ENCODE measurements at regions not wholly inside any gene's neighbourhood (a gene's known extent, or its start where the extent isn't known, plus 50 kb on each side); places are given as distances from the start of the nearest gene placed in this dataset.

DNA sequence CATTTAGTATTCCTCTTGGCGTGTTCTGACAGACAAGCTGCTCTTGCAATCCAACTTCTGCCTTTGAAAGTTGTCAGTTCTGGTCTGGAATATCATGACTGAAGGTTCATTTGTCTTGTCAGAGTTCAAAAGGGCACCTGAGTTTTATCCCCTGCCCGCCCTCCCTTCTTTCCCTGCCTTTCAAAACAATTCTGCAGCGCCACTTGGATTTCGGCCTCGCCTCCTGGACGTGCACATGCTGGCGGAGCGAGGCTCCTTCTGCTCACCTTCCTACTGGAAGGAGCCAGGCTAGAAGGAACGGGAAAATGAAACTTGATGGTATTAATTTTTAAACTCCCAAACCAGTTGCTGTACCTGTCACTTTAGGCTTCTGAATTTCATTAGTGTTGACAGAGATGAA, 55.7 kb upstream of the HDGFL1 start:
- Histone ChIP-seq H2BK12ac (ENCODE audit: insufficient read length, low read depth, low read length) (no peak overlapping the region), H3K9me3 (ENCODE audit: control insufficient read depth, low read depth, low read length) (no peaks in the 10 kb centered on the region), H2AK5ac (ENCODE audit: insufficient read length, low read length) (no peak overlapping the region), H2BK20ac (ENCODE audit: low read depth, low read length, poor library complexity, severe bottlenecking) (no peak overlapping the region), H3K79me1 (ENCODE audit: insufficient read depth, low read depth, low read length, poor library complexity, severe bottlenecking) (no peaks in the 10 kb centered on the region), H4K5ac (ENCODE audit: insufficient read length, low read depth, low read length) (no peak overlapping the region), H4K8ac (replicated peaks; ENCODE audit: insufficient read length, low read depth, low read length) (no peak overlapping the region), H4K20me1 (ENCODE audit: control insufficient read depth, insufficient read depth, insufficient read length) (no peaks in the 10 kb centered on the region), H3K27me3 (ENCODE audit: insufficient read depth, low read length) (no peaks in the 10 kb centered on the region), H2BK15ac (ENCODE audit: low read depth, low read length) (no peak overlapping the region), H3T11ph (ENCODE audit: low read length) (no peak overlapping the region), H3K27ac (ENCODE audit: insufficient read length, low read depth, low read length) (no peak overlapping the region), H3K79me2 (ENCODE audit: insufficient read depth, low read length) (no peaks in the 10 kb centered on the region), H3K23me2 (ENCODE audit: insufficient read length, low read depth, low read length, poor library complexity, severe bottlenecking) (no peaks in the 10 kb centered on the region), H2AFZ (ENCODE audit: low read length) (no peak overlapping the region), H3K9ac (ENCODE audit: extremely low read depth, insufficient read length, low read length) (no peak overlapping the region), H4K91ac (ENCODE audit: insufficient read length, low read depth, low read length) (no peak overlapping the region), H3K18ac (ENCODE audit: insufficient read length, low read depth, low read length) (no peak overlapping the region), H3K14ac (ENCODE audit: insufficient read depth, low read length) (no peak overlapping the region), H3K4ac (ENCODE audit: low read depth, low read length) (no peak overlapping the region), H3K56ac (ENCODE audit: insufficient read length, low read depth, low read length) (no peak overlapping the region), H2BK120ac (ENCODE audit: low read depth, low read length, poor library complexity, severe bottlenecking) (no peak overlapping the region), H3K23ac (ENCODE audit: insufficient read length, low read depth, low read length) (no peak overlapping the region), H2BK5ac (ENCODE audit: insufficient read length, low read length) (no peak overlapping the region), H3K4me2 (ENCODE audit: insufficient read depth, insufficient read length, low read length) (no peak overlapping the region), H3K4me1 (ENCODE audit: insufficient read depth, low read length) (no peaks in the 10 kb centered on the region)
- no peaks in the 10 kb centered on the region for H3K27me3 Mint-ChIP-seq (ENCODE audit: low read depth)
- no CpG with 5 or more reads among the region's 9 CpGs for WGBS (ENCODE audit: extremely low coverage, insufficient read length, low lambda C conversion rate)
- no peaks in the 10 kb centered on the region for H3K36me3 Mint-ChIP-seq (ENCODE audit: insufficient read depth in 1 of 3, low read depth in 3 of 3)
- no peaks in the 10 kb centered on the region for H3K9me3 Mint-ChIP-seq
- H3K4me1 Mint-ChIP-seq, result no peaks in the 10 kb centered on the region
- TF ChIP-seq, protein P1, sequence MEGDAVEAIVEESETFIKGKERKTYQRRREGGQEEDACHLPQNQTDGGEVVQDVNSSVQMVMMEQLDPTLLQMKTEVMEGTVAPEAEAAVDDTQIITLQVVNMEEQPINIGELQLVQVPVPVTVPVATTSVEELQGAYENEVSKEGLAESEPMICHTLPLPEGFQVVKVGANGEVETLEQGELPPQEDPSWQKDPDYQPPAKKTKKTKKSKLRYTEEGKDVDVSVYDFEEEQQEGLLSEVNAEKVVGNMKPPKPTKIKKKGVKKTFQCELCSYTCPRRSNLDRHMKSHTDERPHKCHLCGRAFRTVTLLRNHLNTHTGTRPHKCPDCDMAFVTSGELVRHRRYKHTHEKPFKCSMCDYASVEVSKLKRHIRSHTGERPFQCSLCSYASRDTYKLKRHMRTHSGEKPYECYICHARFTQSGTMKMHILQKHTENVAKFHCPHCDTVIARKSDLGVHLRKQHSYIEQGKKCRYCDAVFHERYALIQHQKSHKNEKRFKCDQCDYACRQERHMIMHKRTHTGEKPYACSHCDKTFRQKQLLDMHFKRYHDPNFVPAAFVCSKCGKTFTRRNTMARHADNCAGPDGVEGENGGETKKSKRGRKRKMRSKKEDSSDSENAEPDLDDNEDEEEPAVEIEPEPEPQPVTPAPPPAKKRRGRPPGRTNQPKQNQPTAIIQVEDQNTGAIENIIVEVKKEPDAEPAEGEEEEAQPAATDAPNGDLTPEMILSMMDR (conservative IDR thresholded peaks at IDR 0.05), result no peak
- DNase-seq, result no peak
- H3K27ac Mint-ChIP-seq, result no peak overlapping the region
- H3K4me3 Mint-ChIP-seq, result no peak overlapping the region
